A549 (cell line): ENCODE measurements at regions not wholly inside any gene's neighbourhood (a gene's known extent, or its start where the extent isn't known, plus 50 kb on each side); places are given as distances from the start of the nearest gene placed in this dataset.
"Not testable (repeated sequence)": the region's sequence is repeated elsewhere in the genome, so short reads cannot be mapped to it uniquely, and the experiment has no call there.

ENCODE experiments used
- ATAC-seq, 2 experiments: fragments of 200-7000 bp in 1 of 2; fragments of >200 bp in 1 of 2; cut with Nextera tagmentation in 1 of 2; cut with Tn5 transposase in 1 of 2; 3 replicates each; pipeline versions ENCODE4 v1.8.0 to v1.9.1; 2018 to 2020; ENCODE audit warnings: mild to moderate bottlenecking in 1 of 2, moderate library complexity in 1 of 2
- CTCF ChIA-PET: fragments of 300-600 bp; sonication (Branson Sonifier 250); formaldehyde crosslinking; extraction: SDS; loops from one replicate; lab custom pipeline; 2021; ENCODE audit warnings: antibody characterized with exemption, inconsistent platforms; lab: Yijun Ruan, JAX
- POLR2A ChIA-PET: fragments of 350-600 bp; formaldehyde crosslinking; extraction: SDS; loops from one replicate; lab custom pipeline; 2021; ENCODE audit warnings: antibody characterized with exemption, inconsistent platforms; lab: Yijun Ruan, JAX
- DNase-seq, 2 experiments: peaks; one replicate each; pipeline versions ENCODE4 v3.0.0 to v3.0.0-alpha.2; 2011 to 2016; ENCODE audit warnings: low read depth in 1 of 2, low spot score in 1 of 2
- FAIRE-seq: peaks from 2 replicates; lab custom pipeline; 2011; peaks lifted over from hg19 to GRCh38; lab: Jason Lieb, UNC
- H3K27ac ChIP-seq, 2 experiments: fragments of >200 bp; sonication (Bioruptor Twin); formaldehyde crosslinking; 3 replicates each; pipeline ENCODE4 v1.5.1; 2016 to 2017
- H3K4me1 ChIP-seq: fragments of >200 bp; sonication (Bioruptor Twin); formaldehyde crosslinking; 3 replicates; pipeline ENCODE4 v1.6.1; 2016
- H3K4me2 ChIP-seq: fragments of >200 bp; sonication (Bioruptor Twin); formaldehyde crosslinking; 3 replicates; pipeline ENCODE4 v1.6.1; 2016
- H3K4me3 ChIP-seq: fragments of >200 bp; sonication (Bioruptor Twin); formaldehyde crosslinking; 3 replicates; pipeline ENCODE4 v1.5.1; 2016
- H3K9me3 ChIP-seq: fragments of >200 bp; sonication (Bioruptor Twin); formaldehyde crosslinking; 3 replicates; pipeline ENCODE4 v1.6.1; 2016
- ATOH8 ChIP-seq: fragments of 250-450 bp; sonication (Bioruptor Pico); IDR thresholded peaks from 2 replicates; pipeline ENCODE4 v1.5.0; 2020; ENCODE audit warnings: low read depth, mild to moderate bottlenecking, moderate library complexity
- CTCF ChIP-seq: fragments of >200 bp; sonication (Bioruptor Twin); formaldehyde crosslinking; IDR thresholded peaks from 3 replicates; pipeline ENCODE4 v1.5.1; 2016
- E2F6 ChIP-seq: IDR thresholded peaks from 2 replicates; pipeline ENCODE4 v1.6.1; 2012; ENCODE audit warnings: low read depth, borderline replicate concordance
- EHF ChIP-seq: fragments of 250-450 bp; sonication (Bioruptor Pico); IDR thresholded peaks from 2 replicates; pipeline ENCODE4 v1.5.0; 2020; ENCODE audit warnings: mild to moderate bottlenecking
- EHMT2 ChIP-seq: fragments of 200-600 bp; sonication (generic); IDR thresholded peaks from 2 replicates; pipeline ENCODE4 v1.6.1; 2016; ENCODE audit warnings: antibody characterized with exemption, low read depth, mild to moderate bottlenecking, moderate library complexity
- ELK1 ChIP-seq: fragments of 150-350 bp; IDR thresholded peaks from 2 replicates; pipeline ENCODE4 v1.6.1; 2014; ENCODE audit warnings: low read depth, mild to moderate bottlenecking, low read length
- EP300 ChIP-seq, 2 experiments: fragments of >200 bp; sonication (Bioruptor Twin); formaldehyde crosslinking; IDR thresholded peaks; 2 replicates in 1 of 2; 3 replicates in 1 of 2; pipeline ENCODE4 v1.6.1; 2016 to 2017
- HMGXB4 ChIP-seq: fragments of 250-450 bp; sonication (Bioruptor Pico); IDR thresholded peaks from 2 replicates; pipeline ENCODE4 v1.5.0; 2021; ENCODE audit warnings: mild to moderate bottlenecking, moderate library complexity, borderline replicate concordance
- HOXB5 ChIP-seq: fragments of 250-450 bp; sonication (Bioruptor Pico); IDR thresholded peaks from 2 replicates; pipeline ENCODE4 v1.5.0; 2020; ENCODE audit warnings: mild to moderate bottlenecking, moderate library complexity
- RAD21 ChIP-seq, 2 experiments: fragments of >200 bp in 1 of 2; sonication (Bioruptor Twin) in 1 of 2; formaldehyde crosslinking in 1 of 2; IDR thresholded peaks in 1 of 2; conservative IDR thresholded peaks in 1 of 2; 2 replicates in 1 of 2; 3 replicates in 1 of 2; pipeline ENCODE4 v1.6.1; 2012 to 2018; ENCODE audit warnings: inconsistent platforms in 1 of 2
- WGBS: methylation state at CpG from one replicate; pipeline ENCODE4 v1.1.6; 2017; ENCODE audit errors: missing lambda C conversion rate; 5-methylcytosine and 5-hydroxymethylcytosine counted together

GRCh38 chr13:22877421-22877820, 303.4 kb upstream of the SGCG start (continued):
- TF ChIP-seq EHF (CRISPR knock-in tag) = no peak

- no peaks in the 10 kb centered on the region for H3K9me3 ChIP-seq
- H3K4me1 ChIP-seq = no peaks in the 10 kb centered on the region
- no peak overlapping the region for H3K4me3 ChIP-seq
- DNase-seq (no peak), ATAC-seq (no peak)
- no peak overlapping the region for H3K4me2 ChIP-seq
- no peak for TF ChIP-seq RAD21 (conservative IDR thresholded peaks at IDR 0.05 in 1 of 2, IDR thresholded peaks at IDR 0.05 in 1 of 2)
- no peak for TF ChIP-seq E2F6
- TF ChIP-seq HOXB5 (CRISPR knock-in tag) = no peak
- no peak for TF ChIP-seq ATOH8 (CRISPR knock-in tag)
- no peak for TF ChIP-seq CTCF
- TF ChIP-seq EHMT2 = no peak
- TF ChIP-seq ELK1 = no peak
- no peak for TF ChIP-seq HMGXB4
- no peak for TF ChIP-seq EP300 (IDR thresholded peaks at IDR 0.05)
- TF ChIP-seq, all 56 proteins: peak for 0
- no peak overlapping the region for H3K27ac ChIP-seq
- 71% methylated on average over 10 of the region's 10 CpGs for WGBS
- no peak for FAIRE-seq
- ChIA-PET CTCF (no interaction called here), POLR2A (no interaction called here)
These were observed 299.7 kb upstream of the SGCG start for GRCh38 chr13:22880741-22881720.

- H3K27ac ChIP-seq, H3K4me3 ChIP-seq, DNase-seq, H3K4me2 ChIP-seq, POLR2A ChIA-PET, FAIRE-seq, H3K9me3 ChIP-seq, ATAC-seq, CTCF ChIA-PET, H3K4me1 ChIP-seq: not testable (repeated sequence)
- WGBS = 70% methylated on average over 9 of the region's 9 CpGs
These were observed 298.8 kb upstream of the SGCG start for GRCh38 chr13:22881721-22882608.
